HepG2 (cell line): ENCODE measurements at regions not wholly inside any gene's neighbourhood (a gene's known extent, or its start where the extent isn't known, plus 50 kb on each side); places are given as distances from the start of the nearest gene placed in this dataset.
A peak's percentile ranks its signal among the peaks of the same experiment; 100 is the strongest.

Experiments
- ATAD3A ChIP-seq: sonication (generic); formaldehyde crosslinking; IDR thresholded peaks from 2 replicates; pipeline ENCODE4 v1.4.0; 2020; ENCODE audit warnings: missing genetic modification reagents
- BCL6 ChIP-seq: IDR thresholded peaks from 2 replicates; pipeline ENCODE4 v1.6.1; 2016; ENCODE audit warnings: missing genetic modification reagents, missing compliant biosample characterization
- ESRRA ChIP-seq: sonication (generic); formaldehyde crosslinking; IDR thresholded peaks from 2 replicates; pipeline ENCODE4 v1.5.1; 2020; ENCODE audit warnings: mild to moderate bottlenecking, low read depth, missing genetic modification reagents
- ETV5 ChIP-seq: IDR thresholded peaks from 2 replicates; pipeline ENCODE4 v1.6.1; 2018; ENCODE audit warnings: missing biosample characterization, missing genetic modification reagents, inconsistent platforms, borderline replicate concordance
- FOXK1 ChIP-seq: sonication (generic); formaldehyde crosslinking; IDR thresholded peaks from 2 replicates; pipeline ENCODE4 v1.4.0; 2020; ENCODE audit warnings: low read depth, missing genetic modification reagents, borderline replicate concordance
- HDAC1 ChIP-seq: sonication (generic); formaldehyde crosslinking; IDR thresholded peaks from 2 replicates; pipeline ENCODE4 v1.5.1; 2020; ENCODE audit warnings: mild to moderate bottlenecking, missing genetic modification reagents
- HHEX ChIP-seq: IDR thresholded peaks from 2 replicates; pipeline ENCODE4 v1.6.1; 2016; ENCODE audit warnings: control low read depth
- KLF9 ChIP-seq: IDR thresholded peaks from 2 replicates; pipeline ENCODE4 v1.6.1; 2016; ENCODE audit warnings: low read depth
- MAZ ChIP-seq, 2 experiments: sonication (generic) in 1 of 2; formaldehyde crosslinking in 1 of 2; IDR thresholded peaks; 2 replicates each; pipeline versions ENCODE4 v1.5.0 to v1.6.1; 2012 to 2020; ENCODE audit warnings: low read depth in 2 of 2, mild to moderate bottlenecking in 2 of 2, borderline replicate concordance in 1 of 2, improper control_type of control experiment in 1 of 2, low read length in 1 of 2, missing genetic modification reagents in 1 of 2, moderate library complexity in 1 of 2
- MIXL1 ChIP-seq: IDR thresholded peaks from 2 replicates; pipeline ENCODE4 v1.6.1; 2016
- NBN ChIP-seq: fragments of 450-650 bp; conservative IDR thresholded peaks from 2 replicates; pipeline ENCODE4 v1.6.1; 2017
- NFYC ChIP-seq: IDR thresholded peaks from 2 replicates; pipeline ENCODE4 v1.6.1; 2016; ENCODE audit warnings: missing genetic modification reagents, missing compliant biosample characterization
- PRPF4 ChIP-seq: fragments of 200-400 bp; formaldehyde crosslinking; IDR thresholded peaks from 2 replicates; pipeline ENCODE4 v1.6.1; 2016; ENCODE audit warnings: low read length, low read depth; ENCODE audit not compliant: poor library complexity, severe bottlenecking
- SOX13 ChIP-seq, 3 experiments: fragments of 450-650 bp in 1 of 3; sonication (generic) in 1 of 3; formaldehyde crosslinking in 1 of 3; IDR thresholded peaks in 2 of 3; conservative IDR thresholded peaks in 1 of 3; 2 replicates each; pipeline versions ENCODE4 v1.5.0 to v1.6.1; 2016 to 2020; ENCODE audit warnings: antibody characterized with exemption in 1 of 3, mild to moderate bottlenecking in 1 of 3, missing compliant biosample characterization in 1 of 3, missing genetic modification reagents in 1 of 3, moderate library complexity in 1 of 3
- SP5 ChIP-seq: IDR thresholded peaks from 2 replicates; pipeline ENCODE4 v1.6.1; 2016; ENCODE audit warnings: low read depth, borderline replicate concordance
- ZBTB7B ChIP-seq: sonication (generic); formaldehyde crosslinking; IDR thresholded peaks from 2 replicates; pipeline ENCODE4 v1.4.0; 2020; ENCODE audit warnings: missing genetic modification reagents
- ZFX ChIP-seq: sonication (generic); formaldehyde crosslinking; IDR thresholded peaks from 2 replicates; pipeline ENCODE4 v1.4.0; 2020; ENCODE audit warnings: mild to moderate bottlenecking, low read depth, missing genetic modification reagents, moderate library complexity
- ZNF121 ChIP-seq: sonication (generic); formaldehyde crosslinking; IDR thresholded peaks from 2 replicates; pipeline ENCODE4 v1.5.0; 2020; ENCODE audit warnings: mild to moderate bottlenecking, missing genetic modification reagents
- ZNF17 ChIP-seq: sonication (generic); formaldehyde crosslinking; IDR thresholded peaks from 2 replicates; pipeline ENCODE4 v1.5.0; 2020; ENCODE audit warnings: mild to moderate bottlenecking, missing genetic modification reagents
- ZNF251 ChIP-seq: sonication (generic); formaldehyde crosslinking; IDR thresholded peaks from 2 replicates; pipeline ENCODE4 v1.9.0; 2021; ENCODE audit warnings: mild to moderate bottlenecking, missing genetic modification reagents
- ZNF567 ChIP-seq: sonication (generic); formaldehyde crosslinking; IDR thresholded peaks from 2 replicates; pipeline ENCODE4 v1.8.1; 2023; ENCODE audit warnings: mild to moderate bottlenecking, missing genetic modification reagents, borderline replicate concordance
- ZNF616 ChIP-seq: sonication (generic); formaldehyde crosslinking; IDR thresholded peaks from 2 replicates; pipeline ENCODE4 v1.5.0; 2020; ENCODE audit warnings: low read depth, mild to moderate bottlenecking, missing genetic modification reagents
- ZNF790 ChIP-seq: sonication (generic); formaldehyde crosslinking; IDR thresholded peaks from 2 replicates; pipeline ENCODE4 v1.8.0; 2022; ENCODE audit warnings: missing genetic modification reagents, mild to moderate bottlenecking, borderline replicate concordance
- ZNF816 ChIP-seq: sonication (generic); formaldehyde crosslinking; IDR thresholded peaks from 2 replicates; pipeline ENCODE4 v1.8.0; 2022; ENCODE audit warnings: missing genetic modification reagents, mild to moderate bottlenecking, borderline replicate concordance
- ZNF883 ChIP-seq: sonication (generic); formaldehyde crosslinking; IDR thresholded peaks from 2 replicates; pipeline ENCODE4 v1.5.1; 2020; ENCODE audit warnings: mild to moderate bottlenecking, missing genetic modification reagents; ENCODE audit errors: not compliant biosample characterization
- ZSCAN31 ChIP-seq: sonication (generic); formaldehyde crosslinking; IDR thresholded peaks from 2 replicates; pipeline ENCODE4 v1.5.0; 2020; ENCODE audit warnings: low read depth, mild to moderate bottlenecking, missing genetic modification reagents
- TF ChIP-seq, protein P1 (sequence below): sonication (generic); formaldehyde crosslinking; IDR thresholded peaks from 2 replicates; pipeline ENCODE4 v1.8.0; 2022; ENCODE audit warnings: mild to moderate bottlenecking, missing genetic modification reagents; ENCODE audit not compliant: insufficient replicate concordance
- TF ChIP-seq, protein P2 (sequence below): sonication (generic); formaldehyde crosslinking; IDR thresholded peaks from 2 replicates; pipeline ENCODE4 v1.9.0; 2022; ENCODE audit warnings: missing genetic modification reagents, mild to moderate bottlenecking, borderline replicate concordance

DNA sequence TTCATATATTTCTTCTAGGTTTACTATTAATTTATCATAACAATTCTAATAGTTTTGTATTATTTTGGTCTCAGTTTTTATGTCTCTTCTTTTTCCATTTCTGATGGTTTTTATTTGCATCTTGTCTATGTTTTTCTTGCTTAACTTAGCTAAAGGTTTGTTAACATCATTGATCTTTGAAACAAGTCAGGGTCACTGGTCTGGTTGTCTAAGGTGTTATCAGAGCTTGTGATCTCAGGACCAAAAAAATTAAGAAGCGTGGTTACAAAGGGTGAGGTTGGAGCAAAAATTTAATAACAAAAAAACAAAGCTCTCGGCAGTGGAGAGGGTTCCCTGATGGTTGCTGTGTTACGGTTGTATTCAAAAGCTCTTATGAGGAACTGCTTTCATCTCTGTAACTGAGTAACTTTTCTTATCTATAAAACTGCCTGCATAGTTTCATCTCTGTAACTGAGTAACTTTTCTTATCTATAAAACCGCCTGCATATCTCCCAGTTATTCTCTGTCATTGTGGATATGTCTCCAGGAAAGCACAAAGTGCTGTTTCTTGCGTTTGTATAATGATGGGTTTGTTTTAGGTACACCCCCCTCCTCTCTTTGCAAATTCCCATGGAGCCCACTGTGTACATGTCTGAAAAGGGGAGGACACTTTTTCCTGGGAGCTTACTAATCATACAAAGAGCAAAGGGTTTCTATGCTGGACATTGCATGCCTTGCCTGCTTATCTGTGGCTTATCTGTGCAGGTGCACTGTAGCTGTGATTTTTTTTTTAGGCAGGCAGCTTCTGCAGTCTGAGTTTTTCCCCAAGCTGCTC is 62.4 kb upstream of the UGT2B15 start (continued):
- TF ChIP-seq, protein P1, sequence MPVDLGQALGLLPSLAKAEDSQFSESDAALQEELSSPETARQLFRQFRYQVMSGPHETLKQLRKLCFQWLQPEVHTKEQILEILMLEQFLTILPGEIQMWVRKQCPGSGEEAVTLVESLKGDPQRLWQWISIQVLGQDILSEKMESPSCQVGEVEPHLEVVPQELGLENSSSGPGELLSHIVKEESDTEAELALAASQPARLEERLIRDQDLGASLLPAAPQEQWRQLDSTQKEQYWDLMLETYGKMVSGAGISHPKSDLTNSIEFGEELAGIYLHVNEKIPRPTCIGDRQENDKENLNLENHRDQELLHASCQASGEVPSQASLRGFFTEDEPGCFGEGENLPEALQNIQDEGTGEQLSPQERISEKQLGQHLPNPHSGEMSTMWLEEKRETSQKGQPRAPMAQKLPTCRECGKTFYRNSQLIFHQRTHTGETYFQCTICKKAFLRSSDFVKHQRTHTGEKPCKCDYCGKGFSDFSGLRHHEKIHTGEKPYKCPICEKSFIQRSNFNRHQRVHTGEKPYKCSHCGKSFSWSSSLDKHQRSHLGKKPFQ = no peak
- TF ChIP-seq FOXK1 (CRISPR knock-in tag) (peak; percentile 85; the same call in 1 of the 2 replicates), ZNF790 (CRISPR knock-in tag) (no peak), ESRRA (CRISPR knock-in tag) (no peak), SP5 (CRISPR knock-in tag) (peak; percentile 94), ZNF616 (no peak), ZSCAN31 (CRISPR knock-in tag) (peak; percentile 22; the same call in 1 of the 2 replicates), KLF9 (CRISPR knock-in tag) (no peak), HHEX (no peak), ZNF251 (CRISPR knock-in tag) (no peak), ZNF121 (CRISPR knock-in tag) (no peak), ETV5 (CRISPR knock-in tag) (peak; percentile 71), SOX13 (IDR thresholded peaks at IDR 0.05) (peak; percentile 77), SOX13 (CRISPR knock-in tag; conservative IDR thresholded peaks at IDR 0.05 in 1 of 2, IDR thresholded peaks at IDR 0.05 in 1 of 2) (peak in 1 of 2 experiments; percentile 93; a peak in 2 of 4 replicates), ZNF17 (CRISPR knock-in tag) (no peak), ZBTB7B (peak; percentile 70; the same call in 1 of the 2 replicates), MIXL1 (peak; percentile 89; the same call in 1 of the 2 replicates), MAZ (IDR thresholded peaks at IDR 0.05; ENCODE audit: borderline replicate concordance, low read depth, low read length) (peak; percentile 31; the same call in 1 of the 2 replicates), MAZ (CRISPR knock-in tag; IDR thresholded peaks at IDR 0.05; ENCODE audit: low read depth) (no peak; the same call in 1 of the 2 replicates), ZNF567 (no peak), NFYC (no peak), ZFX (CRISPR knock-in tag) (no peak), ATAD3A (CRISPR knock-in tag) (no peak), HDAC1 (CRISPR knock-in tag) (peak; percentile 78), PRPF4 (no peak), BCL6 (CRISPR knock-in tag) (peak; percentile 93), NBN (no peak), ZNF883 (CRISPR knock-in tag) (no peak), ZNF816 (CRISPR knock-in tag) (peak; percentile 78; the same call in 1 of the 2 replicates)
- TF ChIP-seq, protein P2, sequence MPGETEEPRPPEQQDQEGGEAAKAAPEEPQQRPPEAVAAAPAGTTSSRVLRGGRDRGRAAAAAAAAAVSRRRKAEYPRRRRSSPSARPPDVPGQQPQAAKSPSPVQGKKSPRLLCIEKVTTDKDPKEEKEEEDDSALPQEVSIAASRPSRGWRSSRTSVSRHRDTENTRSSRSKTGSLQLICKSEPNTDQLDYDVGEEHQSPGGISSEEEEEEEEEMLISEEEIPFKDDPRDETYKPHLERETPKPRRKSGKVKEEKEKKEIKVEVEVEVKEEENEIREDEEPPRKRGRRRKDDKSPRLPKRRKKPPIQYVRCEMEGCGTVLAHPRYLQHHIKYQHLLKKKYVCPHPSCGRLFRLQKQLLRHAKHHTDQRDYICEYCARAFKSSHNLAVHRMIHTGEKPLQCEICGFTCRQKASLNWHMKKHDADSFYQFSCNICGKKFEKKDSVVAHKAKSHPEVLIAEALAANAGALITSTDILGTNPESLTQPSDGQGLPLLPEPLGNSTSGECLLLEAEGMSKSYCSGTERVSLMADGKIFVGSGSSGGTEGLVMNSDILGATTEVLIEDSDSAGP (CRISPR knock-in tag) = no peak
